H9 (cell line): ENCODE measurements at regions not wholly inside any gene's neighbourhood (a gene's known extent, or its start where the extent isn't known, plus 50 kb on each side); places are given as distances from the start of the nearest gene placed in this dataset.

Experiments used
- DNase-seq: peaks from one replicate; pipeline ENCODE4 v3.0.0-alpha.2; 2017
- H2AFZ ChIP-seq: one replicate; pipeline ENCODE4 v1.6.1; 2013; ENCODE audit warnings: mild to moderate bottlenecking, low read length, control low read depth, moderate library complexity
- H2AK5ac ChIP-seq: 2 replicates; pipeline ENCODE4 v1.6.1; 2013; ENCODE audit warnings: low read length, control low read depth, mixed read lengths; ENCODE audit not compliant: insufficient read length
- H2BK120ac ChIP-seq: one replicate; pipeline ENCODE4 v1.6.1; 2013; ENCODE audit warnings: low read depth, mild to moderate bottlenecking, low read length, control low read depth, inconsistent platforms; ENCODE audit not compliant: poor library complexity, severe bottlenecking
- H2BK12ac ChIP-seq: 2 replicates; pipeline ENCODE4 v1.6.1; 2013; ENCODE audit warnings: low read length, control low read depth, mixed read lengths, low read depth; ENCODE audit not compliant: insufficient read length
- H2BK15ac ChIP-seq: 2 replicates; pipeline ENCODE4 v1.6.1; 2013; ENCODE audit warnings: low read depth, low read length, control low read depth
- H2BK20ac ChIP-seq: one replicate; pipeline ENCODE4 v1.6.1; 2013; ENCODE audit warnings: low read depth, mild to moderate bottlenecking, low read length, control low read depth, inconsistent platforms; ENCODE audit not compliant: poor library complexity, severe bottlenecking
- H2BK5ac ChIP-seq: 2 replicates; pipeline ENCODE4 v1.6.1; 2013; ENCODE audit warnings: low read length, control low read depth, mixed read lengths; ENCODE audit not compliant: insufficient read length
- H3K14ac ChIP-seq: 2 replicates; pipeline ENCODE4 v1.6.1; 2013; ENCODE audit warnings: low read length, control low read depth; ENCODE audit not compliant: insufficient read depth
- H3K18ac ChIP-seq: 2 replicates; pipeline ENCODE4 v1.6.1; 2013; ENCODE audit warnings: low read depth, mild to moderate bottlenecking, mixed read lengths, low read length, control low read depth; ENCODE audit not compliant: insufficient read length
- H3K23ac ChIP-seq: 2 replicates; pipeline ENCODE4 v1.6.1; 2013; ENCODE audit warnings: low read length, control low read depth, mixed read lengths, low read depth; ENCODE audit not compliant: insufficient read length
- H3K23me2 ChIP-seq: 2 replicates; pipeline ENCODE4 v1.6.1; 2013; ENCODE audit warnings: low read depth, mild to moderate bottlenecking, mixed read lengths, low read length, control low read depth; ENCODE audit not compliant: insufficient read length, poor library complexity, severe bottlenecking
- H3K27ac ChIP-seq: 2 replicates; pipeline ENCODE4 v1.5.1; 2013; ENCODE audit warnings: low read length, control low read depth, mixed read lengths, low read depth; ENCODE audit not compliant: insufficient read length
- H3K27me3 ChIP-seq: 2 replicates; pipeline ENCODE4 v1.6.1; 2013; ENCODE audit warnings: low read length, control low read depth, inconsistent platforms; ENCODE audit not compliant: insufficient read depth
- H3K4ac ChIP-seq: 2 replicates; pipeline ENCODE4 v1.6.1; 2013; ENCODE audit warnings: low read depth, mild to moderate bottlenecking, control low read depth, inconsistent platforms, low read length, moderate library complexity
- H3K4me1 ChIP-seq: 2 replicates; pipeline ENCODE4 v1.6.1; 2013; ENCODE audit warnings: low read length, control low read depth, inconsistent platforms; ENCODE audit not compliant: insufficient read depth
- H3K4me2 ChIP-seq: 2 replicates; pipeline ENCODE4 v1.6.1; 2013; ENCODE audit warnings: low read length, control low read depth, mixed read lengths; ENCODE audit not compliant: insufficient read length, insufficient read depth
- H3K56ac ChIP-seq: 2 replicates; pipeline ENCODE4 v1.6.1; 2013; ENCODE audit warnings: low read depth, mild to moderate bottlenecking, mixed read lengths, low read length, control low read depth; ENCODE audit not compliant: insufficient read length
- H3K79me1 ChIP-seq: 2 replicates; pipeline ENCODE4 v1.6.1; 2013; ENCODE audit warnings: low read depth, mild to moderate bottlenecking, moderate library complexity, low read length, control low read depth, inconsistent platforms; ENCODE audit not compliant: insufficient read depth, poor library complexity, severe bottlenecking
- H3K79me2 ChIP-seq: 2 replicates; pipeline ENCODE4 v1.6.1; 2013; ENCODE audit warnings: low read length, control low read depth, inconsistent platforms; ENCODE audit not compliant: insufficient read depth
- H3K9ac ChIP-seq: 2 replicates; pipeline ENCODE4 v1.6.1; 2013; ENCODE audit warnings: low read length, control low read depth, mixed read lengths; ENCODE audit not compliant: insufficient read length; ENCODE audit errors: extremely low read depth
- H3K9me3 ChIP-seq: one replicate; pipeline ENCODE4 v1.6.1; 2013; ENCODE audit warnings: low read depth, low read length, inconsistent platforms; ENCODE audit not compliant: control insufficient read depth
- H3T11ph ChIP-seq: one replicate; pipeline ENCODE4 v1.6.1; 2013; ENCODE audit warnings: mild to moderate bottlenecking, low read length, control low read depth, inconsistent platforms
- H4K20me1 ChIP-seq: one replicate; pipeline ENCODE4 v1.6.1; 2013; ENCODE audit not compliant: control insufficient read depth, insufficient read length, insufficient read depth
- H4K5ac ChIP-seq: 2 replicates; pipeline ENCODE4 v1.6.1; 2013; ENCODE audit warnings: low read depth, mild to moderate bottlenecking, mixed read lengths, low read length, control low read depth; ENCODE audit not compliant: insufficient read length
- H4K8ac ChIP-seq: replicated peaks from 2 replicates; pipeline ENCODE4 v1.6.1; 2013; ENCODE audit warnings: low read length, control low read depth, mixed read lengths, low read depth; ENCODE audit not compliant: insufficient read length
- H4K91ac ChIP-seq: 2 replicates; pipeline ENCODE4 v1.6.1; 2013; ENCODE audit warnings: low read depth, mild to moderate bottlenecking, moderate library complexity, mixed read lengths, low read length, control low read depth; ENCODE audit not compliant: insufficient read length
- H3K27ac Mint-ChIP-seq, 3 experiments: 2 replicates in 2 of 3; 3 replicates in 1 of 3; pipeline ENCODE4 v1.8.0; 2020 to 2021; ENCODE audit warnings: mixed read lengths in 3 of 3, mild to moderate bottlenecking in 1 of 3, moderate library complexity in 1 of 3
- H3K27me3 Mint-ChIP-seq: 2 replicates; pipeline ENCODE4 v1.8.0; 2021; ENCODE audit warnings: low read depth, mild to moderate bottlenecking, moderate library complexity, mixed read lengths
- H3K36me3 Mint-ChIP-seq, 3 experiments: 2 replicates in 2 of 3; 3 replicates in 1 of 3; pipeline ENCODE4 v1.8.0; 2020 to 2021; ENCODE audit warnings: low read depth in 3 of 3, mixed read lengths in 3 of 3; ENCODE audit not compliant: insufficient read depth in 1 of 3
- H3K4me1 Mint-ChIP-seq, 2 experiments: 2 replicates each; pipeline ENCODE4 v1.8.0; 2020; ENCODE audit warnings: mixed read lengths in 2 of 2
- H3K4me3 Mint-ChIP-seq, 2 experiments: 2 replicates in 1 of 2; 3 replicates in 1 of 2; pipeline ENCODE4 v1.8.0; 2020 to 2021; ENCODE audit warnings: mild to moderate bottlenecking in 2 of 2, mixed read lengths in 2 of 2, moderate library complexity in 1 of 2
- H3K9me3 Mint-ChIP-seq, 2 experiments: 2 replicates in 1 of 2; 3 replicates in 1 of 2; pipeline ENCODE4 v1.8.0; 2020; ENCODE audit warnings: mild to moderate bottlenecking in 2 of 2, mixed read lengths in 2 of 2, moderate library complexity in 1 of 2
- WGBS: extraction: QIAGEN DNeasy Blood & Tissue Kit; methylation state at CpG from one replicate; pipeline ENCODE4 v1.1.7; 2013; ENCODE audit warnings: missing lambda C conversion rate, low lambda C conversion rate, mixed read lengths; ENCODE audit not compliant: insufficient read length; ENCODE audit errors: extremely low coverage; 5-methylcytosine and 5-hydroxymethylcytosine counted together
- TF ChIP-seq, protein P1 (sequence below): fragments of 200-600 bp; sonication (generic); conservative IDR thresholded peaks from 3 replicates; pipeline ENCODE4 v1.8.0; 2021; ENCODE audit warnings: antibody characterized with exemption, mild to moderate bottlenecking

DNA sequence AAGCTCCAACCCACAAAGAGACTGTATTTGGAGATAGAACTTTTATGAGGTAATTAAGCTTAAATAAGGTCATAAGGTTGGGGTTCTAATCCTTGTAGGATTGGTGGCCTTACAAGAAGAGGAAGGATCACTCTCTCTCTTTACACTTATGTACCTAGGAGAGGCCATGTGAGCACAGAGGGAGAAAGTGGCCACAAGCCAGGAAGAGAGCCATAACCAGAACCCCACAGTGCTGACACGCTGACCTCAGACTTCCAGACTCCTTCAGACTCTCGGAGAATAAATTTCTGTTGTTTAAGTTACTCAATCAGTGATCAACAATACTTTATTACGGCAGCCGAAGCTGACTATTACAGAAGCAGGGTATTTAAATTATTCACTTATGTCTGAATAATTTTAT, 430.5 kb upstream of the EPHA7 start:
- no peaks in the 10 kb centered on the region for H3K79me2 ChIP-seq
- no peak for DNase-seq
- H3K14ac ChIP-seq = no peak overlapping the region
- H2BK12ac ChIP-seq = no peak overlapping the region
- no peak overlapping the region for H4K8ac ChIP-seq
- H3K56ac ChIP-seq = no peak overlapping the region
- no peak overlapping the region for H3K4ac ChIP-seq
- H3K4me1 Mint-ChIP-seq = peaks cover 25 to 40% of the 10 kb centered on the region in 2 experiments
- no peak overlapping the region for H2BK120ac ChIP-seq
- no peak overlapping the region for H2BK20ac ChIP-seq
- no peak overlapping the region for H2AFZ ChIP-seq
- no peak overlapping the region for H3T11ph ChIP-seq
- peaks cover 0 to 3% of the 10 kb centered on the region in 2 experiments; a peak in 1 of 5 replicates for H3K9me3 Mint-ChIP-seq
- no peak overlapping the region for H2BK5ac ChIP-seq
- TF ChIP-seq, protein P1, sequence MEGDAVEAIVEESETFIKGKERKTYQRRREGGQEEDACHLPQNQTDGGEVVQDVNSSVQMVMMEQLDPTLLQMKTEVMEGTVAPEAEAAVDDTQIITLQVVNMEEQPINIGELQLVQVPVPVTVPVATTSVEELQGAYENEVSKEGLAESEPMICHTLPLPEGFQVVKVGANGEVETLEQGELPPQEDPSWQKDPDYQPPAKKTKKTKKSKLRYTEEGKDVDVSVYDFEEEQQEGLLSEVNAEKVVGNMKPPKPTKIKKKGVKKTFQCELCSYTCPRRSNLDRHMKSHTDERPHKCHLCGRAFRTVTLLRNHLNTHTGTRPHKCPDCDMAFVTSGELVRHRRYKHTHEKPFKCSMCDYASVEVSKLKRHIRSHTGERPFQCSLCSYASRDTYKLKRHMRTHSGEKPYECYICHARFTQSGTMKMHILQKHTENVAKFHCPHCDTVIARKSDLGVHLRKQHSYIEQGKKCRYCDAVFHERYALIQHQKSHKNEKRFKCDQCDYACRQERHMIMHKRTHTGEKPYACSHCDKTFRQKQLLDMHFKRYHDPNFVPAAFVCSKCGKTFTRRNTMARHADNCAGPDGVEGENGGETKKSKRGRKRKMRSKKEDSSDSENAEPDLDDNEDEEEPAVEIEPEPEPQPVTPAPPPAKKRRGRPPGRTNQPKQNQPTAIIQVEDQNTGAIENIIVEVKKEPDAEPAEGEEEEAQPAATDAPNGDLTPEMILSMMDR = no peak
- no peak overlapping the region for H2BK15ac ChIP-seq
- peaks cover 0 to 41% (median 5%) of the 10 kb centered on the region in 3 experiments; a peak in 5 of 7 replicates for H3K36me3 Mint-ChIP-seq
- no peaks in the 10 kb centered on the region for H3K9me3 ChIP-seq
- H4K5ac ChIP-seq = no peak overlapping the region
- no peak overlapping the region for H3K18ac ChIP-seq
- no peak overlapping the region for H3K4me2 ChIP-seq
- no peak overlapping the region for H2AK5ac ChIP-seq
- H3K4me1 ChIP-seq = peaks cover 2% of the 10 kb centered on the region; the same call in 1 of the 2 replicates
- H3K4me3 Mint-ChIP-seq = no peak overlapping the region
- no peak overlapping the region for H3K9ac ChIP-seq
- peak overlapping the region in 1 of 3 experiments; percentile 76; a peak in 3 of 7 replicates for H3K27ac Mint-ChIP-seq
- H3K23me2 ChIP-seq = no peaks in the 10 kb centered on the region
- no peak overlapping the region for H3K27ac ChIP-seq
- H3K27me3 Mint-ChIP-seq = no peaks in the 10 kb centered on the region
- H3K79me1 ChIP-seq = no peaks in the 10 kb centered on the region
- no peak overlapping the region for H4K91ac ChIP-seq
- no CpG with 5 or more reads among the region's 4 CpGs for WGBS
- no peaks in the 10 kb centered on the region for H3K27me3 ChIP-seq
- H4K20me1 ChIP-seq = no peaks in the 10 kb centered on the region
- no peak overlapping the region for H3K23ac ChIP-seq
